CD1c-positive myeloid dendritic cell (primary cell): ENCODE measurements at regions not wholly inside any gene's neighbourhood (a gene's known extent, or its start where the extent isn't known, plus 50 kb on each side); places are given as distances from the start of the nearest gene placed in this dataset.

Source experiments
- DNase-seq: peaks from one replicate; pipeline ENCODE4 v3.0.0-alpha.2; 2016; ENCODE audit errors: extremely low spot score

- no peak for DNase-seq
Measured at GRCh38 chr15:93486407-93487117, 397.6 kb upstream of the RGMA start.

GRCh38 chr15:93485438-93486327 is 396.7 kb upstream of the RGMA start:
- no peak for DNase-seq

DNA sequence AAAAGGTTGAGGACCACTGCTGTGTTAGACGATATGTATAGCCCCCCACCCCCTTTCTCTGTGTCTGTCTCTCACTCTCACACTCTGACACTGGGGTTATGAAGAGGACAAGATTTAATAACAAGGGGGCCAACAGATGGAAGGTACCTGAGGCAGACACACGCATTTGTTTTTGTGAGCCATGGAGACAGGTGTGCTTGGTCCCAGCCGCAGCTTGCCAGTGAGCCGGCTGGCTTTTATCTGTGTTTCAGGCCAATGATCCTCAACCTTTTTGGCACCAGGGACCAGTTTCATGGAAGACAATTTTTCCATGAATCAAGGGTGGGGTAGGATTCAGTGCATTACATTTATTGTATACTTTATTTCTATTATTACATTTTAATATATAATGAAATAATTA is 394.9 kb upstream of the RGMA start:
- DNase-seq = no peak

- no peak for DNase-seq
Measured at GRCh38 chr15:93482731-93483130, 393.7 kb upstream of the RGMA start.

DNA sequence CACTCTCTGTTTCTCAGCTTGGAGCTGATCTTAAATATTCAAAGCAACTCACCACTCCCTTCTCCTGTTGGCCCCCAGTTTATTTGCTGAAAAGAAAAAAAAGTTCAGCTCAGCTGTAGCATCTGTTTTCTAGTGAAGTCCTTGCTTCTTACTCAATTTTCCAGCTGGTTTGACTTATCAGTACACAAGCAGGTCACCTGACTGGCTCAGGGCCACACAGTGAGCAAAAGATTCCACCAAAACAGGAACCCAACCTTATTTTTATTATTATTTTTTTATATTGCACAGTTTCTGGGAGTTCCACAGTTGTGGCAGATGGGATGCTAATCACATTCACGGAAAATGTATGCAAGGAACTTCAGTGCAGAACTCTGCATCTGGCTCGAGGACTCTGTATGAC is 390.7 kb upstream of the RGMA start:
- DNase-seq = no peak

GRCh38 chr15:93478947-93479346 is 389.9 kb upstream of the RGMA start:
- DNase-seq = no peak

GRCh38 chr15:93477721-93478120 is 388.7 kb upstream of the RGMA start:
- no peak for DNase-seq

DNA sequence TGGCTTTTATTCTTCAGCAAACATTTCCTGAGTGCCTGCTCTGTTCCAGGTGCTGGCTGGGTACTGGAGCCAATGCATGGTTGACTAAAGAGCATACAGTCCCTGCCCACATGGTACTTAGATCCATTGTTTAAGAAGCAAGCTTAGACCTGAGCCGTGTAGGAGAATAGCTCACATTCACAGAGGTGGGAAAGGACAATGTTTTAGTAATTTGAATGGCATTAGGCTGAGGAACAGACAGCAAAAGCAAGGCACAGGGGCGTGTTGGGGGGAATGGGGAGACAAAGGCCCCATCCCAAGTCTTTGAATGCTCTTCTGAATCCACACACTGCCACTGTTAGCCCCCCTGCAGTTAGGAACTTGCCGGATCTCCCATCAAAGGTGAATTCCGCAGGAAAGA is 388.2 kb upstream of the RGMA start:
- DNase-seq = no peak

DNA sequence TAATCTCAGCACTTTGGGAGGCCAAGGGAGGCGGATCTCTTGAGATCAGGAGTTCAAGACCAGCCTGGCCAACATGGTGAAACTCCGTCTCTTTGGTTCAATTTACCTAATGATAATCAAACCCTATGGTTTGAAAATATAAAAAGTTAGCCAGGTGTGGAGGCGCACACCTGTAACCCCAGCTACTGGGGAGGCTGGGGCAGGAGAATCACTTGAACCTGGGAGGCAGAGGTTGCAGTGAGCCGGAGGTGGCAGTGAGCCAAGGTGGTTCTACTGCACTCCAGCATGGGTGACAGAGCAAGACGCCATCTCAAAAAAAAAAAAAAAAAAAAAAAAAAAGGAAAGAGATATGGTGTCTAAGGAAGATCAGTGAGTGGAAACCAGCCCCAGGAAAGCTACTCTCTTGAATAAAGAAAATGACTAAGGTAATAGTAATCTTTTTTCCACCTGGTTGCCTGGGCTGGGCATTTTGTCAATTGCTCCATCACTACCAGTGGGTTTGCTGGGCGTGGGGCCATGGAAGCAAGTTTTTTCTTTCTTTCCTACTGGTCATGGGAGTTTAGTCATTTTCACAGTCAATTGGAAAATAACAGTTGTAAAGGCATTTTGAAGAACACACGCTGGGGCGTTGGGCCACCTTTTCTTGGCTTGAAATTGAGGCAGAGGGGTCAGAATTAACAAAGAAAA is 387.6 kb upstream of the RGMA start:
- no peak for DNase-seq

- no peak for DNase-seq
Measured at GRCh38 chr15:93474728-93475127, 385.7 kb upstream of the RGMA start.

DNA sequence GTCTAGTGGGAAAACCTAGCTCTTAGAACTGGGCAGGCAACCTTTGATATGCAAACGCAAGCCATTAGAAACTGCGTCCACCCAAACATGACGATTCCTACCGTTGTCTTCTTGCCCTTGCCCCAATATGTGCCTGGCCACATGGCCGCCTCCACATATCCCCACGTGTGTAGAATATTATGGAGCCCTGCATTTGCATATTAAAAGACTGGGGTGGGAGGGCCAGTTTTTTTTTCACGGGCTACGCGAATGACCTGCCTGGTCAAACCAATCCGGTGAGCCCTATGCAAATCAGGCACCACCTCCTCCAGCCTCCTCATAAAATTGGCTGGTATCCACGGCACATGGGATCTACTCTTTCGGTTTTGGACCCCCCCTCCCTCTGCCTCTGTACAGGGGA is 381.0 kb upstream of the RGMA start:
- DNase-seq = no peak

- no peak for DNase-seq
Measured at GRCh38 chr15:93467337-93467736, 378.3 kb upstream of the RGMA start.

GRCh38 chr15:93466380-93466779 is 377.4 kb upstream of the RGMA start:
- DNase-seq = no peak

GRCh38 chr15:93462690-93463089 is 373.7 kb upstream of the RGMA start:
- DNase-seq = no peak

- DNase-seq = no peak
Measured at GRCh38 chr15:93460717-93461116, 371.7 kb upstream of the RGMA start.

DNA sequence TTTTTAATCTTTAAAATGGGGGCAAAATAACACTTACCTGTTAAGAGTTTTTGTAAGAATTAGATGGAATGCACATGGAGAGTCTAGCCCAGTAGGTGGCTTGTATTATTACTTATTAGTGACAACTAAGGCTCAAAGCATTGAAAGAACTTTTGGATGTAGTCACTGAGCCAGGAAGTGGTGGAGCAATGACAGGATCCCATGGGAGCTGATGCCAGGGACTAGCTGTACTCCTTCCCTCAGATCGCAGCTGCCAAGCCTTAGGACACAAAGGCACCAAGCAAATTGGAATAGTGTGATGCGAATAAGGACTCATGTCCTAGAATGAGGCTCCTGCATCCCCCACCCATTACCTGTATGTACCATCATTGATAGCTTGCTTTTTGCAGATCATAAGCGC is 370.4 kb upstream of the RGMA start:
- no peak for DNase-seq

GRCh38 chr15:93458597-93458996 is 369.6 kb upstream of the RGMA start:
- DNase-seq = no peak

- no peak for DNase-seq
Measured at GRCh38 chr15:93454788-93455187, 365.8 kb upstream of the RGMA start.

GRCh38 chr15:93452537-93453211 is 363.7 kb upstream of the RGMA start:
- DNase-seq = no peak

DNA sequence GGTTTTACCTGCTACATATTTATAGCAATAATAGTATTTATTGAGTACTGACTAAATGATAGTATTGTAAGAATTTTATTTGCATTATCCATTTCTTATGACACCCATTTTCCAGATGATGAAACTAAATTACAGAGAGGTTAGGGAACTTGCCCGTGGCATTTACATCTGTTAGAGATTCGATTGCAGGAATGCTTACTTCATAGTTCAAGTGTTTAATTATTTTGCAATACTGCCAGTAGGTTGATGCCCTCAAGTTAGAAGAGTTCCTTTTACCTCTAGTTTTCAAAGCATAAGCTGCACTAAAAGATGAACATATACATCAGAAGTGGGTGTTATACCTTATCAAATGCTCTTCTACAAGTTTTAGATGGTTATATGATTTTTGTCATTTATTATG is 362.8 kb upstream of the RGMA start:
- DNase-seq = no peak

GRCh38 chr15:93451265-93451664 is 362.3 kb upstream of the RGMA start:
- no peak for DNase-seq

DNA sequence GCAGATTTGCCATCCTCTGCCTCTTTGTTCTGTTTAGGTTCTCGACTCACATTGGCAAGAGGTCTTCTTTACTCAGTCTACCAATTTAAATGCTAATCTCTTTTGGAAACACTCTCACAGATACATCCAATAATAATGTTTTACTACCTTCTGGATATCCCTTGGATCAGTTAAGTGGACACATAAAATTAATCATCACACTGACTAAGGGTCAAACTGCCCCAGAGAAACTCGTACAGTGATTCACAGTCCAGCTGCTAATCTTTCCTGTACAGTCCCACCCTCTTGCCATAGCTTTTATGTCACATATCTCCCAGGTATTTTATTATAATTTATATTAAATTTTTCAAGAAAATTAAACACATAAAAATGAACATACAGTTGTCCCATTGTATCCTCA is 360.8 kb upstream of the RGMA start:
- DNase-seq = no peak
